HuH-7 (cell line): ENCODE measurements at regions not wholly inside any gene's neighbourhood (a gene's known extent, or its start where the extent isn't known, plus 50 kb on each side); places are given as distances from the start of the nearest gene placed in this dataset.
"Not testable (repeated sequence)": the region's sequence is repeated elsewhere in the genome, so short reads cannot be mapped to it uniquely, and the experiment has no call there.

Experiments used
- DNase-seq: peaks from one replicate; pipeline ENCODE4 v3.0.0; 2011; ENCODE audit warnings: low spot score

DNA sequence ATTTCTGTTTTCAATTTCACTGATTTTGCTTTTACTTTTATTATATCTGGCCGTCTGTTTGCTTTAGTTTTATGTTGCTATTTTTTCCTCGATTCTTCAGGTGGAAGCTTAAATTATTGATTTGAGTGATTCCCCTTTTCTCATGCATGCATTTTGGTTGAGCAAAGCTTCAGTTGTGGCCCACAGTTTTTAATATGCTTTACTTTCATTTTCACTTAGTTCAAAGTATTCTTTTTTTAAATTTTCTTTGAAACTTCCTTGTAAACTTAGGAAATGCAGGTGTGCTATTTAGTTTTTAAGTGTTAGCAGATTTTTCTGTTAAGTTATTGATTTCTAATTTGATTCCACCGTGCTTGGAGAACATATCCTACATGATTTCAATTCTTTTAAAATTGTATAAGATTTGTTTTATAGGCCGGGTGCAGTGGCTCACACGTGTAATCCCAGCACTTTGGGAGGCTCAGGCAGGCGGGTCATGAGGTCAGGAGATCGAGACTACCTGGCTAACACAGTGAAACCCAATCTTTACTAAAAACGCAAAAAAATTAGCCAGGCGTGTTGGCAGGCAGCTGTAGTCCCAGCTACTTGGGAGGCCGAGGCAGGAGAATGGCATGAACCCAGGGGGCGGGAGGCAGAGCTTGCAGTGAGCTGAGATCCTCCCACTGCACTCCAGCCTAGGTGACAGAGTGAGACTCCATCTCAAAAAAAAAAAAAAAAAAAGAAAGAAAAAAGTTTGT, 531.2 kb downstream of the KIF2B start:
- DNase-seq = no peak

GRCh38 chr17:54361073-54361472, 538.3 kb downstream of the KIF2B start:
- not testable (repeated sequence) for DNase-seq

DNA sequence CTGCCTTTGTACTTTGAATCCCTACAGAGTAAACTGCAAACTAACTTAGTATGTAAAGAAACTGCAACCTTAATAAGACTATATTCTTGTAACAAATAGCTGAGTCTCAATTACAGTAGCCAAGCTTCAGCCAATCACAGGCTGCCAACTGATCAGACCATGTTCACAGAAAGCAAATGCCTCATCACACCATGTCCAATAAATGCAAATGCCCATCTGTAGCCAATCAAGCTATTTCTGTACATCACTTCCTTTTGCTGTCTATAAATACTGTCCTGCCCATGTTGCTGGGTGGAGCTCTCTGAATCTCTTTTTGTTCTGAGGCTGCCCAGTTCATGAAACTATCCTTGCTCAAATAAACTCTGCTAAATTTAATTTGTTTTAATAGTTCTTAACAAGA, 531.7 kb upstream of the TOM1L1 start:
- no peak for DNase-seq

GRCh38 chr17:54372069-54372749, 528.4 kb upstream of the TOM1L1 start:
- DNase-seq = no peak

- no peak for DNase-seq
Measured at GRCh38 chr17:54373970-54374369, 526.7 kb upstream of the TOM1L1 start.

- not testable (repeated sequence) for DNase-seq
Measured at GRCh38 chr17:54376409-54376808, 524.2 kb upstream of the TOM1L1 start.

DNA sequence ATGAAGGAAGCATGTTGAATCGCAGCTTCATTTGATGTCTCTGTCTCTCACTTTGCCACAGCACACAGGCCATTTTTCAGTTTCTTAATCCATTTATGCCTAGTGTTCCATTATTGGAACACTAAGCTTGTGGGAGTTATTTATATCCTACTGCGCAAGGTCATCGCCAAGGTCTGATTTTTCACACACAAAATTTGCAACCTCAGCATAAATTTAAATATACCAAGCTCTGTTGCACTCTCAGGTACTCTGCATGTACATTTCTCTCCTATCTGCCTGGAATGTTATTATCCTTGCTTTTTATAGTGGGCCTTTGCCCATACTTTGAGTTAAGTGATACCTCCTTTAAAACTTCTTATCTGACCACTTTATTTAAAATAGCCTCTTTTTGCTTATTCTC, 519.2 kb upstream of the TOM1L1 start:
- no peak for DNase-seq

DNA sequence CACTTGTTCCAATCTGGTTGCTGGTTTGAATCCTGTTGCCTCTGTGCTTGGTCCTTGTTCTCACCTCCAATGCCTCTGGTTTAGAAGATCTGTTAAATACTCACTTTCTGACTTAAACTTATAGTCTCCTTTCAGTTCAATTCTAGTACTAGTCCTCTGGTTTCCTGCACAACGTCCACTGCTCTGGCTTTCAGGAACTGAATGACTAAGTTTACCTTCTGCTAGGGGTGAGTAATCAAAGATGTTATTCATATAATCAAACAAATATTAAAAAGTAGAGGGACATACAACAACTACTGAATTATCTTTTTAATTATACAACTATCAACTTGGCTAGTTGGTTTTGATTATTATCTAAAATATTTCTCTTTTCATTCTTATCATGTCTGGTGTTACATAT, 496.4 kb upstream of the TOM1L1 start:
- DNase-seq = no peak

GRCh38 chr17:54405826-54406225, 494.8 kb upstream of the TOM1L1 start:
- no peak for DNase-seq

- DNase-seq = no peak
Measured at GRCh38 chr17:54408731-54409130, 491.9 kb upstream of the TOM1L1 start.

DNA sequence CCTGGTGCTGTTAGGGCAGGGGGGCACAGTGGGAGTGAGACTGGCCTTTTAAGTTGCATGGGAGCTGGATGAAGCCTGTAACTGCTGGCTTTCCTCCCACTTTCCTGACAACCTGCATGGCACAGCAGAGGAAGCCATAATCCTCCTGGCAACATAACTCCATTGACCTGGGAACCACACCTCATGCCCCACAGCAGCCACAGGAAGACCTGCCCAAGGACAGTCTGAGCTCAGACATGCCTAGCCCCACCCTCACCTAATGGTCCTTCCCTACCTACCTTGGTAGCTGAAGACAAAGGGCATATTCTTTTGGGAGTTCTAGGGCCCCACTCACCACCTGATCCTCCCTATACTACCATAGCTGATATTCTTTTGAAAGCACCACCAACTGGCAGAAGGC, 482.2 kb upstream of the TOM1L1 start:
- DNase-seq = no peak

GRCh38 chr17:54425671-54426070, 475.0 kb upstream of the TOM1L1 start:
- DNase-seq = no peak

DNA sequence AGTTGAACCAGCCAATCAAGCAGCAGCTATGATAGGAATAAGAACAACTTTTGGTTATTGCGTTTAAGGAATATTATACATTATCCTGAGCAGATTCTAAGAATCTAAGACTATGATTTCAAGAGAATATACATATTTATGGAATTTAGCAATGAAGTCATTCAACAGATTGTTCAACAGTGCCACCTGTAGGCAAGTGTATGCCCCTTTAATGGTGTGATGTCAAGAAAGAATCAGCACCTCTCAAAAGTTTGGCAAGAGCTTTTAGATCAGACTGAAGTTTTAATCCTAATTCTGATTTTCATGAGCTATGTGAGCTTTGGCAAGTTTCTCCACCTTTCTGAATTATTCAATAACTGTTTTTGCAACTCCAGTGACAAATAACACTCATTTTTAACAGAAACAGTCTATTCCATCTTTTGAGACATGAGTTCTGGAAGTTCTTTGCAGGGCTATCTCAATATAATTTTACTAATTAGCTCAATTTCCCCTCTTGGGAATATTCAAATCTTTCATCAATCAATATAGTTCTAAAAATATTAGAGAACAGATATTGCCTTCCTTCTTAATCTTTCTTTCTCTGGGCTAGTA, 474.3 kb upstream of the TOM1L1 start:
- peak; percentile 1 for DNase-seq

DNA sequence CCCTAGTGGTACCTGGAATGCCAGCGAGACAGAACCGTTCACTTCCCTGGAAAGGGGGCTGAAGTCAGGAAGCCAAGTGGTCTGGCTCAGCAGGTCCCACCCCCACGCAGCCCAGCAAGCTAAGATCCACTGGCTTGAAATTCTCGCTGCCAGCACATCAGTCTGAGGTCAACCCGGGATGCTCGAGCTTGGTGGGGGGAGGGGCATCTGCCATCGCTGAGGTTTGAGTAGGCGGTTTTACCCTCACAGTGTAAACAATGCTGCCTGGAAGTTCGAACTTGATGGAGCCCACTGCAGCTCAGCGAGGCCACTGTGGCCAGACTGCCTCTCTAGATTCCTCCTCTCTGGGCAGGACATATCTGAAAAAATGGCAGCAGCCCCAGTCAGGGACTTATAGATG, 464.7 kb upstream of the TOM1L1 start:
- no peak for DNase-seq

GRCh38 chr17:54439816-54440215, 460.8 kb upstream of the TOM1L1 start:
- DNase-seq = no peak

- no peak for DNase-seq
Measured at GRCh38 chr17:54451051-54451450, 449.6 kb upstream of the TOM1L1 start.

DNA sequence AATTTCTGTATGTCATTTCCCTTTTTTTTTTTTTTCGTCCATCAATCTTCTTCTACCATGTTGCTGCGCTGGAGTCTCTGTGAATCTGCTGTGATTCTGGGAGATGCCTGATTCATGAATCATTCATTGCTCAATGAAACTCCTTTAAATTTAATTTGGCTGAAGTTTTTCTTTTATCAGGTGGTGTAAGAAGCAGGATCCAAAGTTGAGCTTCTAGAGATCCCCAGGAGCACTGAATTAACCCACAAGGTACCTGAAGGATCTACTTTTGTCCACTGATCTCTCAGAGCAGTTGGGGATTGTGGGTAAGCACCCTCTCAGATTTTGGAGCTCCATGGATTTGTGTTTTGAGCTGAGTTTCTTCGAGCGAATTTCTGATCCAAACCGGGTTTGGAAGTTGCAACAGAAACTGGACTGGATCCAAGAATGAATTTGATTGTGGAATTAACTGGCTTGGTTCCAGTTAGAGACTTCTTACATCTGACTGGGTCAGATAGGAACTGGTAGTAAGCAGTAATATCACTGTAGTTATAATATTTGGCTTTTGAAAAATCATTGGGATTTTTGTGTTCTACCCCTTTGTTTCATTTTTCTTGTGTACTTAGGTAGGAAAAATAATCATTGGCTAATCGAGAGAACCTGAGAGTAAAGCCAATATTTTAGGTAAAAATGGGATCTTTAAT, 447.8 kb upstream of the TOM1L1 start:
- DNase-seq = no peak

- no peak for DNase-seq
Measured at GRCh38 chr17:54455251-54455868, 445.3 kb upstream of the TOM1L1 start.

- DNase-seq = not testable (repeated sequence)
Measured at GRCh38 chr17:54465443-54465842, 435.2 kb upstream of the TOM1L1 start.

- DNase-seq = no peak
Measured at GRCh38 chr17:54466875-54467274, 433.8 kb upstream of the TOM1L1 start.

DNA sequence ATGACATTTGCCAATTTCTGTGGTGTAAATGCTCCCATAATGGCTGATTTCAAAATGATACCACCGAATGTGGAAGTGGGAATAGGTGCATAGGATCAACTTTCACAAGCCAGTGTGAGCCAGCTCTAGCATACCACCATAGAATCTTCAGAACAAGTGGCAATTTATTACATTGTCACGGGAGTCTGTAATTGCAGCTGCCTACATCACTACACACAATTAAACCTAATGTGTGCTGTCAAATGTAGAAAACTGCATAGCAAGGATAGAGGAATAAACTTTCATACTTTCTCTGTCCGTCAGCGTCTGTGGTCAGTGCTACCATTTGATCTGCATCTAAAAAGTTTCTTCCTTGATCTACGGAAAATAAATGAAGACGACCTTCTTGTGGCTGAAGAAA, 417.8 kb upstream of the TOM1L1 start:
- DNase-seq = no peak

GRCh38 chr17:54493691-54494090, 407.0 kb upstream of the TOM1L1 start:
- DNase-seq = no peak
